HepG2 (cell line): ENCODE measurements at regions not wholly inside any gene's neighbourhood (a gene's known extent, or its start where the extent isn't known, plus 50 kb on each side); places are given as distances from the start of the nearest gene placed in this dataset.

Source experiments
- HMG20B ChIP-seq: conservative IDR thresholded peaks from 2 replicates; pipeline ENCODE4 v1.6.1; 2016; ENCODE audit warnings: missing genetic modification reagents, missing compliant biosample characterization
- HNF4G ChIP-seq, 2 experiments: sonication (generic) in 1 of 2; formaldehyde crosslinking in 1 of 2; IDR thresholded peaks; 2 replicates each; pipeline versions ENCODE4 v1.4.0 to v1.6.1; 2011 to 2020; ENCODE audit warnings: borderline replicate concordance in 2 of 2, low read depth in 2 of 2, mild to moderate bottlenecking in 2 of 2, low read length in 1 of 2, missing genetic modification reagents in 1 of 2, moderate library complexity in 1 of 2
- KLF16 ChIP-seq, 2 experiments: sonication (generic) in 1 of 2; formaldehyde crosslinking in 1 of 2; IDR thresholded peaks; 2 replicates each; pipeline versions ENCODE4 v1.6.1 to v1.8.0; 2016 to 2023; ENCODE audit warnings: missing genetic modification reagents in 2 of 2, missing compliant biosample characterization in 1 of 2
- MAFG ChIP-seq: sonication (generic); formaldehyde crosslinking; IDR thresholded peaks from 2 replicates; pipeline ENCODE4 v1.5.1; 2020; ENCODE audit warnings: mild to moderate bottlenecking, missing genetic modification reagents
- NFKBIZ ChIP-seq: IDR thresholded peaks from 2 replicates; pipeline ENCODE4 v1.6.1; 2018; ENCODE audit warnings: missing genetic modification reagents, missing compliant biosample characterization
- NFYB ChIP-seq: sonication (generic); formaldehyde crosslinking; IDR thresholded peaks from 2 replicates; pipeline ENCODE4 v1.4.0; 2020; ENCODE audit warnings: missing genetic modification reagents
- RXRB ChIP-seq: IDR thresholded peaks from 2 replicates; pipeline ENCODE4 v1.6.1; 2016; ENCODE audit warnings: borderline replicate concordance, missing genetic modification reagents, missing compliant biosample characterization
- SIN3A ChIP-seq: IDR thresholded peaks from 2 replicates; pipeline ENCODE4 v1.6.1; 2011; ENCODE audit warnings: low read depth, mild to moderate bottlenecking, control low read depth, low read length, borderline replicate concordance
- SIN3B ChIP-seq: fragments of 150-350 bp; IDR thresholded peaks from 2 replicates; pipeline ENCODE4 v1.6.1; 2014; ENCODE audit warnings: low read length
- ZBTB20 ChIP-seq: sonication (generic); formaldehyde crosslinking; IDR thresholded peaks from 2 replicates; pipeline ENCODE4 v1.8.1; 2023; ENCODE audit warnings: missing genetic modification reagents, low read depth, mild to moderate bottlenecking, borderline replicate concordance
- ZC3H4 ChIP-seq: sonication (generic); formaldehyde crosslinking; IDR thresholded peaks from 2 replicates; pipeline ENCODE4 v1.4.0; 2020; ENCODE audit warnings: missing genetic modification reagents, borderline replicate concordance
- ZFP36L2 ChIP-seq: sonication (generic); formaldehyde crosslinking; IDR thresholded peaks from 2 replicates; pipeline ENCODE4 v1.4.0; 2020; ENCODE audit warnings: missing genetic modification reagents
- ZFP41 ChIP-seq: sonication (generic); formaldehyde crosslinking; IDR thresholded peaks from 2 replicates; pipeline ENCODE4 v1.4.0; 2020; ENCODE audit warnings: mild to moderate bottlenecking, missing genetic modification reagents, borderline replicate concordance
- ZNF17 ChIP-seq: sonication (generic); formaldehyde crosslinking; IDR thresholded peaks from 2 replicates; pipeline ENCODE4 v1.5.0; 2020; ENCODE audit warnings: mild to moderate bottlenecking, missing genetic modification reagents
- ZNF251 ChIP-seq: sonication (generic); formaldehyde crosslinking; IDR thresholded peaks from 2 replicates; pipeline ENCODE4 v1.9.0; 2021; ENCODE audit warnings: mild to moderate bottlenecking, missing genetic modification reagents
- ZNF530 ChIP-seq: sonication (generic); formaldehyde crosslinking; IDR thresholded peaks from 2 replicates; pipeline ENCODE4 v1.5.0; 2020; ENCODE audit warnings: low read depth, mild to moderate bottlenecking, missing genetic modification reagents
- ZSCAN30 ChIP-seq: sonication (generic); formaldehyde crosslinking; IDR thresholded peaks from 2 replicates; pipeline ENCODE4 v1.5.0; 2020; ENCODE audit warnings: mild to moderate bottlenecking, missing genetic modification reagents
- TF ChIP-seq, protein P1 (sequence below): sonication (generic); formaldehyde crosslinking; IDR thresholded peaks from 2 replicates; pipeline ENCODE4 v1.5.0; 2020; ENCODE audit warnings: missing genetic modification reagents, mild to moderate bottlenecking, borderline replicate concordance
- TF ChIP-seq, protein P2 (sequence below): IDR thresholded peaks from 2 replicates; pipeline ENCODE4 v1.6.1; 2012; ENCODE audit warnings: inconsistent platforms
- TF ChIP-seq, protein P3 (sequence below): sonication (generic); formaldehyde crosslinking; IDR thresholded peaks from 2 replicates; pipeline ENCODE4 v1.5.0; 2020; ENCODE audit warnings: mild to moderate bottlenecking, missing genetic modification reagents
- TF ChIP-seq, protein P4 (sequence below): sonication (generic); formaldehyde crosslinking; IDR thresholded peaks from 2 replicates; pipeline ENCODE4 v1.8.1; 2022; ENCODE audit warnings: low read depth, mild to moderate bottlenecking, missing genetic modification reagents
- TF ChIP-seq, protein P5 (sequence below): sonication (generic); formaldehyde crosslinking; IDR thresholded peaks from 2 replicates; pipeline ENCODE4 v1.5.1; 2020; ENCODE audit warnings: mild to moderate bottlenecking, missing genetic modification reagents

- TF ChIP-seq, protein P1, sequence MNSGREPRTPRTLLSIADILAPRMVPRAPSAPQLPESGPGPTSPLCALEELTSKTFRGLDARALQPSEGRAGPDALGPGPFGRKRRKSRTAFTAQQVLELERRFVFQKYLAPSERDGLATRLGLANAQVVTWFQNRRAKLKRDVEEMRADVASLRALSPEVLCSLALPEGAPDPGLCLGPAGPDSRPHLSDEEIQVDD (CRISPR knock-in tag): no peak
- no peak for TF ChIP-seq ZNF530 (CRISPR knock-in tag)
- TF ChIP-seq, protein P2, sequence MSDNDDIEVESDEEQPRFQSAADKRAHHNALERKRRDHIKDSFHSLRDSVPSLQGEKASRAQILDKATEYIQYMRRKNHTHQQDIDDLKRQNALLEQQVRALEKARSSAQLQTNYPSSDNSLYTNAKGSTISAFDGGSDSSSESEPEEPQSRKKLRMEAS: peak; percentile 71; the same call in 1 of the 2 replicates
- TF ChIP-seq, protein P3, sequence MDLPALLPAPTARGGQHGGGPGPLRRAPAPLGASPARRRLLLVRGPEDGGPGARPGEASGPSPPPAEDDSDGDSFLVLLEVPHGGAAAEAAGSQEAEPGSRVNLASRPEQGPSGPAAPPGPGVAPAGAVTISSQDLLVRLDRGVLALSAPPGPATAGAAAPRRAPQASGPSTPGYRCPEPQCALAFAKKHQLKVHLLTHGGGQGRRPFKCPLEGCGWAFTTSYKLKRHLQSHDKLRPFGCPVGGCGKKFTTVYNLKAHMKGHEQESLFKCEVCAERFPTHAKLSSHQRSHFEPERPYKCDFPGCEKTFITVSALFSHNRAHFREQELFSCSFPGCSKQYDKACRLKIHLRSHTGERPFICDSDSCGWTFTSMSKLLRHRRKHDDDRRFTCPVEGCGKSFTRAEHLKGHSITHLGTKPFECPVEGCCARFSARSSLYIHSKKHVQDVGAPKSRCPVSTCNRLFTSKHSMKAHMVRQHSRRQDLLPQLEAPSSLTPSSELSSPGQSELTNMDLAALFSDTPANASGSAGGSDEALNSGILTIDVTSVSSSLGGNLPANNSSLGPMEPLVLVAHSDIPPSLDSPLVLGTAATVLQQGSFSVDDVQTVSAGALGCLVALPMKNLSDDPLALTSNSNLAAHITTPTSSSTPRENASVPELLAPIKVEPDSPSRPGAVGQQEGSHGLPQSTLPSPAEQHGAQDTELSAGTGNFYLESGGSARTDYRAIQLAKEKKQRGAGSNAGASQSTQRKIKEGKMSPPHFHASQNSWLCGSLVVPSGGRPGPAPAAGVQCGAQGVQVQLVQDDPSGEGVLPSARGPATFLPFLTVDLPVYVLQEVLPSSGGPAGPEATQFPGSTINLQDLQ (CRISPR knock-in tag): peak; percentile 42; the same call in 1 of the 2 replicates
- TF ChIP-seq ZNF251: no peak
- peak; percentile 92 for TF ChIP-seq NFKBIZ (CRISPR knock-in tag)
- TF ChIP-seq ZSCAN30 (CRISPR knock-in tag): no peak
- peak in 1 of 2 experiments; percentile 93; a peak in 2 of 4 replicates for TF ChIP-seq KLF16 (CRISPR knock-in tag; IDR thresholded peaks at IDR 0.05)
- TF ChIP-seq ZNF17 (CRISPR knock-in tag): no peak
- TF ChIP-seq, protein P4, sequence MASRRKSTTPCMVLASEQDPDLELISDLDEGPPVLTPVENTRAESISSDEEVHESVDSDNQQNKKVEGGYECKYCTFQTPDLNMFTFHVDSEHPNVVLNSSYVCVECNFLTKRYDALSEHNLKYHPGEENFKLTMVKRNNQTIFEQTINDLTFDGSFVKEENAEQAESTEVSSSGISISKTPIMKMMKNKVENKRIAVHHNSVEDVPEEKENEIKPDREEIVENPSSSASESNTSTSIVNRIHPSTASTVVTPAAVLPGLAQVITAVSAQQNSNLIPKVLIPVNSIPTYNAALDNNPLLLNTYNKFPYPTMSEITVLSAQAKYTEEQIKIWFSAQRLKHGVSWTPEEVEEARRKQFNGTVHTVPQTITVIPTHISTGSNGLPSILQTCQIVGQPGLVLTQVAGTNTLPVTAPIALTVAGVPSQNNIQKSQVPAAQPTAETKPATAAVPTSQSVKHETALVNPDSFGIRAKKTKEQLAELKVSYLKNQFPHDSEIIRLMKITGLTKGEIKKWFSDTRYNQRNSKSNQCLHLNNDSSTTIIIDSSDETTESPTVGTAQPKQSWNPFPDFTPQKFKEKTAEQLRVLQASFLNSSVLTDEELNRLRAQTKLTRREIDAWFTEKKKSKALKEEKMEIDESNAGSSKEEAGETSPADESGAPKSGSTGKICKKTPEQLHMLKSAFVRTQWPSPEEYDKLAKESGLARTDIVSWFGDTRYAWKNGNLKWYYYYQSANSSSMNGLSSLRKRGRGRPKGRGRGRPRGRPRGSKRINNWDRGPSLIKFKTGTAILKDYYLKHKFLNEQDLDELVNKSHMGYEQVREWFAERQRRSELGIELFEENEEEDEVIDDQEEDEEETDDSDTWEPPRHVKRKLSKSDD: no peak
- TF ChIP-seq NFYB (CRISPR knock-in tag): peak; percentile 26; the same call in 1 of the 2 replicates
- TF ChIP-seq ZBTB20 (CRISPR knock-in tag): peak; percentile 82; the same call in 1 of the 2 replicates
- no peak for TF ChIP-seq ZFP41 (CRISPR knock-in tag)
- peak; percentile 96 for TF ChIP-seq RXRB (CRISPR knock-in tag)
- no peak for TF ChIP-seq SIN3B
- no peak for TF ChIP-seq MAFG
- TF ChIP-seq SIN3A: no peak
- no peak for TF ChIP-seq HNF4G (IDR thresholded peaks at IDR 0.05; ENCODE audit: borderline replicate concordance, low read depth, low read length)
- TF ChIP-seq HNF4G (CRISPR knock-in tag; IDR thresholded peaks at IDR 0.05; ENCODE audit: borderline replicate concordance, low read depth): peak; percentile 49; the same call in 1 of the 2 replicates
- TF ChIP-seq HMG20B: peak; percentile 94
- no peak for TF ChIP-seq ZFP36L2 (CRISPR knock-in tag)
- no peak for TF ChIP-seq ZC3H4 (CRISPR knock-in tag)
- TF ChIP-seq, protein P5, sequence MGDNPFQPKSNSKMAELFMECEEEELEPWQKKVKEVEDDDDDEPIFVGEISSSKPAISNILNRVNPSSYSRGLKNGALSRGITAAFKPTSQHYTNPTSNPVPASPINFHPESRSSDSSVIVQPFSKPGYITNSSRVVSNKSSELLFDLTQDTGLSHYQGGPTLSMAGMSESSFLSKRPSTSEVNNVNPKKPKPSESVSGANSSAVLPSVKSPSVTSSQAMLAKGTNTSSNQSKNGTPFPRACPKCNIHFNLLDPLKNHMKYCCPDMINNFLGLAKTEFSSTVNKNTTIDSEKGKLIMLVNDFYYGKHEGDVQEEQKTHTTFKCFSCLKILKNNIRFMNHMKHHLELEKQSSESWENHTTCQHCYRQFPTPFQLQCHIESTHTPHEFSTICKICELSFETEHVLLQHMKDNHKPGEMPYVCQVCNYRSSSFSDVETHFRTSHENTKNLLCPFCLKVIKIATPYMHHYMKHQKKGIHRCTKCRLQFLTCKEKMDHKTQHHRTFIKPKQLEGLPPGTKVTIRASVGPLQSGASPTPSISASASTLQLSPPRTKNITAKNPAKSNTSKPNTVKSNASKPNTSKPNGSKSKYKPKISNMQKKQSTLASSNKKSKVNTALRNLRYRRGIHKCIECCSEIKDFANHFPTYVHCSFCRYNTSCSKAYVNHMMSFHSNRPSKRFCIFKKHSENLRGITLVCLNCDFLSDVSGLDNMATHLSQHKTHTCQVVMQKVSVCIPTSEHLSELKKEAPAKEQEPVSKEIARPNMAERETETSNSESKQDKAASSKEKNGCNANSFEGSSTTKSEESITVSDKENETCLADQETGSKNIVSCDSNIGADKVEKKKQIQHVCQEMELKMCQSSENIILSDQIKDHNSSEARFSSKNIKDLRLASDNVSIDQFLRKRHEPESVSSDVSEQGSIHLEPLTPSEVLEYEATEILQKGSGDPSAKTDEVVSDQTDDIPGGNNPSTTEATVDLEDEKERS: peak; percentile 90
Observed at GRCh38 chr1:59052166-59052590, 244.7 kb upstream of the FGGY start (continued).
